ENCODE measurements at regions not wholly inside any gene's neighbourhood (a gene's known extent, or its start where the extent isn't known, plus 50 kb on each side); places are given as distances from the start of the nearest gene placed in this dataset.

- Histone ChIP-seq H3K79me2 (ENCODE audit: control insufficient read depth, insufficient read depth, low read length) (no peaks in the 10 kb centered on the region), H4K20me1 (ENCODE audit: control insufficient read depth, insufficient read depth) (no peaks in the 10 kb centered on the region), H3K9ac (ENCODE audit: control insufficient read depth, insufficient read depth, low read length) (no peak overlapping the region), H3K9me3 (replicated peaks; ENCODE audit: control insufficient read depth, insufficient read depth, low read length) (no peaks in the 10 kb centered on the region), H2AFZ (ENCODE audit: control insufficient read depth, low read depth, low read length) (no peak overlapping the region), H3K36me3 (ENCODE audit: control insufficient read depth in 2 of 2, insufficient read depth in 2 of 2, low read length in 1 of 2) (no peaks in the 10 kb centered on the region), H3K4me1 (ENCODE audit: control insufficient read depth, insufficient read depth, low read length) (no peaks in the 10 kb centered on the region), H3K27me3 (replicated peaks in 1 of 2; ENCODE audit: control insufficient read depth in 2 of 2, insufficient read depth in 2 of 2, low read length in 1 of 2) (no peaks in the 10 kb centered on the region), H3K27ac (ENCODE audit: control insufficient read depth, insufficient read depth) (no peak overlapping the region), H3K4me3 (no peak overlapping the region), H3K4me2 (ENCODE audit: control insufficient read depth, insufficient read depth) (no peak overlapping the region)
- SMC1A ChIA-PET (ENCODE audit: uncharacterized antibody, unreplicated experiment), result no interaction called here
- ATAC-seq, result no peak
- FAIRE-seq, result no peak
- RAD21 ChIA-PET (ENCODE audit: unreplicated experiment), result no interaction called here
- in situ Hi-C loops (cut with MboI), result no loop called here
- no peak for TF ChIP-seq TARDBP (IDR thresholded peaks at IDR 0.05; ENCODE audit: borderline replicate concordance)
- no peak for TF ChIP-seq JUNB (IDR thresholded peaks at IDR 0.05)
- no peak for TF ChIP-seq CBX3 (IDR thresholded peaks at IDR 0.05; ENCODE audit: borderline replicate concordance, low read depth)
- no peak for TF ChIP-seq SIN3A (IDR thresholded peaks at IDR 0.05; ENCODE audit: low read depth, low read length)
- TF ChIP-seq NRF1 (conservative IDR thresholded peaks at IDR 0.05; ENCODE audit: low read depth, low read length), result no peak
- TF ChIP-seq BRCA1 (IDR thresholded peaks at IDR 0.05; ENCODE audit: low read depth, low read length), result no peak
- no peak for TF ChIP-seq ZNF274 (IDR thresholded peaks at IDR 0.05; ENCODE audit: insufficient read depth, insufficient read length)
- TF ChIP-seq MEF2A (IDR thresholded peaks at IDR 0.05; ENCODE audit: insufficient read depth, low read depth, low read length), result no peak
- TF ChIP-seq PAX8 (IDR thresholded peaks at IDR 0.05), result no peak
- no peak for TF ChIP-seq NKRF (conservative IDR thresholded peaks at IDR 0.05)
- no peak for TF ChIP-seq RELA (IDR thresholded peaks at IDR 0.05; ENCODE audit: borderline replicate concordance, partially characterized antibody)
- no peak for TF ChIP-seq TAF1 (IDR thresholded peaks at IDR 0.05; ENCODE audit: borderline replicate concordance, low read depth, low read length)
- no peak for TF ChIP-seq ZNF384 (IDR thresholded peaks at IDR 0.05; ENCODE audit: borderline replicate concordance, low read depth, low read length)
- no peak for TF ChIP-seq LARP7 (IDR thresholded peaks at IDR 0.05)
- no peak for TF ChIP-seq ATF7 (IDR thresholded peaks at IDR 0.05; ENCODE audit: low read depth)
- no peak for TF ChIP-seq ATF2 (IDR thresholded peaks at IDR 0.05; ENCODE audit: low read length)
- TF ChIP-seq NFYA (IDR thresholded peaks at IDR 0.05; ENCODE audit: borderline replicate concordance, low read depth, low read length), result no peak
- BruUV-seq (replicated peaks), result no TSS peak
- POLR2A ChIA-PET, result no interaction called here
- CTCF ChIA-PET, result no interaction called here
- 0% methylated on average over 2 of the region's 2 CpGs for WGBS (ENCODE audit: insufficient coverage, insufficient replicate concordance, low lambda C conversion rate, missing lambda C conversion rate)
- no peak for DNase-seq (ENCODE audit: low read depth, low spot score)
- intact Hi-C loops (cut with micrococcal nuclease; ENCODE audit: unreplicated experiment), result no loop called here
Measured at GRCh38 chr11:11047851-11048610, 190.2 kb upstream of the ZBED5 start.
